NCI-H2171 (cell line): ENCODE measurements at regions not wholly inside any gene's neighbourhood (a gene's known extent, or its start where the extent isn't known, plus 50 kb on each side); places are given as distances from the start of the nearest gene placed in this dataset.

Experiments
- DNase-seq: peaks from one replicate; lab custom pipeline; 2025; lab: John Stamatoyannopoulos, UW

DNA sequence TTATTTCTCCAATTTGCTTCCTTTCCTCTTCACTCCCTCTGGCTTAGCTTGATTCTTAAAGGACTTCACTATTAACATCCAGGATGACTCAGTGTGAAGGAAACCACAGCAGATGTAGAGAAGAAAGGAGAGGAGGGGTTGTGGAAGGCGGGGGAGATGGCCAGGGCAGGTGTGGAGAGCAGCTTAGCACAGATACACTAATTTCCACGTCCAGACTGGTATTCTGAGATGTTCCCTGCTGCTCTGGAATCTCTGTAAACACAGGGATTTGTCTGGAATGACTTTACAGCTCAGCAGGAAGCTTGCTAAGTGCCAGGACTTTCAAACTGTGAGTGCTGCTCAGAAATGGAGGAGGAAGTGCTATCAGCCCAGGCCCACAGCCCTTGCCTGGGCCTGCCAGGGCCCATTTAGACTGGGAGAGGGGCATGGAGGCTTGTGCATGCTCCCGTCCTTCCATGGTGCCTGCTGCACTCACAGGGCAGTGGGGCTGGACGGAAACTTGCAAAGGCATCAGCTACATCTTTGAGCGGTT is 202.5 kb upstream of the DDHD1 start:
- no peak for DNase-seq

DNA sequence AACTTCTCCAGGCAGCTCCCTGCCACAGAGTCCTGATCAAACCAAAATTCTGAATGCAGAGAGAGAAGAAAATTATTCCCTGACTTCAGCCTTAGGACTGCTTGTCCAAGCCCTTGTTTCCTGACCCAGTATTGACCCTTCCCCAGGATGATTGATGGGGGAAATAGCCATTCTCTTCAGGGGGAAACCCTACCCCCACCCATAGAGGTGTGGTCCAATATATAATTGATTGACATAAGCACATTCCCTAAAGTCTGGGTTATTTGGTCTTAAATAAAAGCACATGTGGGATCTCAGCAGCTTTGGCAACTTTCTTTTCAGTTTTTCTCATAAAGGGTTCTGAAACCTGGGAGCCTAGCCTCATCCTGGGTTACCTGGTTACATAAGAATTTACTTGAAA is 201.2 kb upstream of the DDHD1 start:
- DNase-seq = no peak

DNA sequence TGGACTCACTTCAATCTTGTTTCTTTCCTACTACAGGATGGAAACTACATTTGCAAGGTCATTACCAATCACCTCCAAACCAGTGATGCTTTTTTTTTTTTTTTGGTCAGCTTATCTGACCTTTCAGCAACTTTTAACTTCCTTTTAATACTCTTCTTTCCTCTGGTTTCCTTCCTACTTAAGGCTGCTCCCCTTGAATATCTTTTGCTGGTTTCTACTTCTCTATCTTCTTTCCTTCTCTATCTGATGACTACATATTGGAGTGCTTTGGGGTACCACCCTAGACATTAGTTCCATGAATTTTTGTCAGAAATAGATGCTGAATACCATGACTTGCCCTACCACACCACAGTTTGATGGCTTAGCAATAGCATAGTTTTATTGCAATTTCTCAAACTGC is 197.7 kb upstream of the DDHD1 start:
- no peak for DNase-seq

DNA sequence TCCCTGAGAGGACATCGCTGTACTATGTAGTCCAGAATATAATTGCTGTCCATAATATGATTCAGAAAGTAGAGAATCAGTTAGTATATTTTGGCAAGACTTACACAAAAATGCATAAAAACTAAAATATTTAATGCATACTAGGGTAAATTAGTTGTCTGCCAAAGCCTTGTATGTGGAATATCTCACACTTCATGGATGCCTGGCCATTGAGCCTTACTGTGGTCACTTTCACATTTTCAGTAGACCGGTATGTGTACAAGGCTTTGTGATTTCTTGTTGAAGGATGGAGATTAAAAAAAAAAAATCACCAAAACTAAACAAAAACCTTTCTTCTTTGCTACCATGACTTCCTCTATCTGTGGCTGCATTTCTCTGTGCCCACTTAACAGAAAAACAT is 197.3 kb upstream of the DDHD1 start:
- DNase-seq = no peak

DNA sequence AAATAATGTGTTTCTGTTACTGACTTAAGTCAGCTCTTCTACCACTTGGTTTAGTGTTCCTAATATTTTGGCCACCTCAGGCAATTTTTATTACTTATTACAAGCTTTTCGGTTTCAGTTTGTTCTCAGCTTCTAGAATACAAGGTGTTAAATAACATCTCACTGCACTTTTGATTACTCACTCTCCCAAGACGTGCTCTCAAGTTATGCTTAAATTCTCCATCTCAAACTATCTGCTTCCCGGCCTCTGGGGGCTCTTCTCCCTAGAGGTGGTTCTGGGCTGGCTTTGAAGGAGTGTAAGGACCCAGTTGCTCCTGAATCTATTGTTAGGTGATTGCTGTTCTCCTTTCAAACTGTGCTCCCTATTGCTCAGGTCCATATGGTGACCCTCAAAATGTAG is 193.9 kb upstream of the DDHD1 start:
- no peak for DNase-seq

DNA sequence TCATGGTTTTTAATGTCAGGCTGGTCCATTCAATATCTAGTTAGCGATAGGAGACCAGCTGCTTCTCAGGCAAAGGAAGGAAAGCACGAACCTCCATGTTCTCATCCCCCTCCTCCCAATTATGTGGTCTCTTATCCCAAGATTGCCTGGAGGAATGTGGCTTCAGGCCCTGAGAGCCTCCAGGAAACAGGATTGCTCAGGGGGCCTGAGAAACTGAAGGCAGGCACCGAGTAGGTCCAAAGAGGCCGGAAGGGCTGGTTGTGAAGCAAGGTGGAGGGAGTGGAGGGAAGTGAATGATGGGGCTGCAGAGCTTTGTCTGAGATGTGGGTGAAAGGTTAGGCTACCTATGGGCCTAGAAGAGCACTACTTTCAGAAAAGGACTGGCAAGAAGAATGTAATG is 188.2 kb upstream of the DDHD1 start:
- DNase-seq = no peak

DNA sequence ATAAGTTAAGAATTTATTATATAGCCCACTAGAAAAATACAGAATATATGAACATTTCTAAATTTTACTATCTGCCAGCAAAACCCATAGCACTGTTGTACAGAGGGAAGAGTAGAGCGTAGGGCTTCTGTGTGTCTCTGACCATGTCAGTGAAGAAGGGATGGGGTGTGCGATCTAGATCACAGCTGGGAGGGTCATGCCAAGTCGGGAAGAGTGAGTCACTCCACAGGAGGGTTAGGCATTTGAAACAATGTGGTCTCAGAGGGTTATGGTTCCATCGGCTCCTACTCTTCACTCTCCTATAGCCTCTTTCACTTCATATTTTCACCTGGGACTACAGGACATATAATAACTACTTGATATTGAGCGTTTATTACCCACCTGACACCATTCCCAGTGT is 185.1 kb upstream of the DDHD1 start:
- DNase-seq = no peak

DNA sequence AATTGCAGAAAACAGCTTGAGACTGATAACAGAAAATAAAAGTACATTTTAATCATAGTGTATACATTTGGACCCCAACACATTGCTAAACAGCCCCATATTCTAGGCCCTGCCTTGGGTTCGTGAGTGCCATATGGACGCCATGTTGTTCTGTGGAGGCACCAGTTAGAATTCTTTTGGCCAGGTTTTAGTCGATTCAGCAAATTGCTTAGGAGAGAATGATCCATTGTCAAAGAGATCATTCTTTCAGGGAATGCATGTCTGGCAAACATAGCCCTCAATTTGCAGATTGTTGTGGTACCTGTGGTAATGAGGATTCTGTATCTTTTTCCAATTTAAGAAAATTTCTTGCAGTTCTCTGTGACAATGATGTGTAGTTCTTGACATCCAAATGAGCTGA is 183.6 kb upstream of the DDHD1 start:
- no peak for DNase-seq

DNA sequence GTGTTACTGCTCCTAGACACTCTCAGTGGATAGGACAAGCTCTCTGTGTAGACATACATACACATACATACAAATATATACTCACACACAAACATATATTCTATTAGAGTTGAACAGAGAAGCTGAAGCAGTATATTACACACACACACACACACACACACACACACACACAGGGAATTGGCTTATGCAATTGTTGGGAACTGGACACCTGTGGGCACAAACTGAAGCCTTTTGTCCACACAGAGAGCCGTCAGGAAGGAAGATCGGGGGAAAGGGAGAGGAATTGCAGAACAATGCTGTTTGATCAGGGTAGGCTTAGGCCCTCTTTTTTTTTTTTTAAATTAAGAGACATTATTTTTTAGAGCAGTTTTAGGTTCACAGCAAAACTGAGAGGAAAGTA is 180.7 kb upstream of the DDHD1 start:
- DNase-seq = no peak

DNA sequence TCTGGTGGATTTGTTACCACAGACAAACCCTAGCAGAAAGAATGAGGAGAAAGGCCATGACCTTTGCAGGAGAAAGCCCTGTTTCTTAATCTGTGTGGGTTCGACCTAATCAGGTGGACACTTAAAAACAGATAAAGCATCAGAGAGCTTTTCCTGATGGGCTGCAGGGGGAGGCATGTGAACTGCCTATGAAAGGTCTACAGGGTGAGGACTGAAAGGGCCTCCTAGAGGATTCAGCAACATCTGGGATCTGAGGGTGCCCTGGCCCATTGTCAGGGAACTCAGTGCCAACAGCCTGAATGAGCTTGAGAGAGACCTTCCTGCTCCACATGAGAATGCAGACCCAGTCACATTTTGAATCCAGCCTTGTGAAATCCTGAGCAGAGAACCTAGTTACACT is 178.8 kb upstream of the DDHD1 start:
- DNase-seq = no peak

DNA sequence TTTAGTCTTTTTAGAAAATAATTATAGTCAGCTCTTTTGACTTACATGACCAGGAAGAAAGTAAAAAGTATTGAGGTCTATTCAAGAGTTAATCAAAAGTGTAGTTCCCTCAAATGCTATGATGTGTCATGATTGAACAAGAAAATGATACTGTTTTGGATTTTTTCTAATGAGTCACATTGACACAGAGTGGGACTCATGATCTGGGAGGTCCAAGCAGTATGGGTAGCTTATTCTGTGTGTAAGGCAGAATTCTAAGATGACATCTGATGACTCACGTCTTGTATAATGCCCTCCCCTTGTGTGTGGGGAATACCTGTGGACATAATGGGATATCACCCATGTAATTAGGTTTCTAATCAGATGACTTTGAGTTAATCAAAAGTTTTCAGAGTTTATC is 178.1 kb upstream of the DDHD1 start:
- DNase-seq = no peak

DNA sequence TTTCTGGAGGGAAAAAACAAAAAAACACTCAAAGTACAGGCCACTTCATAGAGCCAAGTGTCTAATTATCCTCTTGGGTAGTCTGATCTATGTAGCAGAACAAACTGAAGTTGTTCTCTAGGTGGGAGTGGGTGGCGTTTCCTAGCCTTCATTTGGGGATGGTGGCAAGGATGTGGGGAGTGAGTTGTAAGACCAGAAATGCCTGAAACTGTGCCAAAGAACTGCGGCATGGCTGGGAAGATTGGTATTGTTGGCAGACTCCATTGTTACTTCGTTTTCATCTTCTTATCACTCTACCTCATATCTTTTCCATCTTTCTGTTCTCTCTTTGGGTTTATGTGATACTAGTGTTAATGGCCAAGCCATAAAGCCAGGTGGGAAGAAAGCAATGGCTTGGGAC is 177.3 kb upstream of the DDHD1 start:
- DNase-seq = no peak

DNA sequence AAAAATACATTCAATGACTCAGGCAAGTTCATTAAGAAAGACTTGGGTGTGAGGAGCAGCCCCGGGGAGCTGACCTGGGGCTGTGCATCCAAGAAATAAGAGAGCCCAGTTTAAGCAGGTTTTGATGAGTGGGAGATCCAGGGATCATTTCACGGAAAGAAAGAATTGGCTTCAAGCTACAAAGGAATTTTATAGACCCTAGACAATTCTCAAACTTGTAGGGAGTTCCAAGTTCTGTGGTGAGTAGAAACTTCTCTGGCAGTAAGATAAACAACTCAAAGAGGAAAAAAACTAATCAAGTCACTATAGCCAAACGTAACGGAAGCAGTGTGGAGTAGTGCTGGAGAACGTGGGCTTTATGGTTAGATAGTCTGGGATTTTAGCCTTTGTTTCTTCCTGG is 175.7 kb upstream of the DDHD1 start:
- no peak for DNase-seq

DNA sequence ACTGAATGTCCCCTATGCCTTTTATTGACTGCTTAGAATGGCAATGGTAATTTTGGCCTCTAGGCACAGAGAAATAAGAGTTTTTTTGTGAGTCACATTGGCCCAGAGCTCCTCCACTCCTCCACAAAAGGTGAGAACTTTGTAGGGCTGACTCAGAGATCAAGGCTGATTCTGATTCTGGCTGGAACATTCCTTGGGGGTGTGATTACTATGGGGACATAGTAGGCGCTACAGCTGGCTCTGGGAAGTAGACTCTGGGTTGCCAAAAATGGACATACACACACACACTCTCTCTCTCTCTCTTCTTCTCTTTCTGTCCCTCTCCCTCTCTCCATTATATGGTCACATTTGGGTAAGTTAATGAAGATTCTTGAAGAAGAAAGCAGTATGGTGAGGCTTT is 174.6 kb upstream of the DDHD1 start:
- no peak for DNase-seq

DNA sequence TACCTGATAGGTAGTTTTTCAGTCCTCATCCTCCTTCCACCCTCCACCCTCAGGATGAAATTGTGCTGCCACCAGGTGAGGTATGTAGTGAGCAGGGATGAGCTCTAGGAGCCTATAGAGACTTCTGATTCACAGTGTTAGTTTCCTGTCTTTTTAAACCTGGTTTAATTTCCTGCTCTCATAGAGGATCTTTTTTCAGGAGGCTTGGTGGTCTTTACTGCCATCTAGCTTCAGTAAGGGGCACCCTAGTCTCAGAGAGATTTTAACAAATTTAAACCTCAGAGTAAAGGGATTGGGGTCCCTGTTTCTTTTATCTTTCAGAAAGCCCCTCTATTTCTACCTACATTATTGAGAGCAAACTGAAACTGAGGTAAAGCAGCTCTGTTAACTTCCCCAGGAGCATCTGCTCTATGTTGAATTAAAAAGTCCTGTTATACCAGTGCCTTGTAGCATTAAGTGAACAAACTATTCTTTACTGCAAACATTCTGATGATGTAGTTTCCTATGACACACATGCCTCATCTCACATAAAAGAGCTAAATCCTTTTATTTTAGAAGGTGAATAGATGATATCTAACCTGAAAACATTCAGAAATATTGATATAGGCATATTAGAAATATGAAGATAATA is 172.2 kb upstream of the DDHD1 start:
- DNase-seq = no peak

DNA sequence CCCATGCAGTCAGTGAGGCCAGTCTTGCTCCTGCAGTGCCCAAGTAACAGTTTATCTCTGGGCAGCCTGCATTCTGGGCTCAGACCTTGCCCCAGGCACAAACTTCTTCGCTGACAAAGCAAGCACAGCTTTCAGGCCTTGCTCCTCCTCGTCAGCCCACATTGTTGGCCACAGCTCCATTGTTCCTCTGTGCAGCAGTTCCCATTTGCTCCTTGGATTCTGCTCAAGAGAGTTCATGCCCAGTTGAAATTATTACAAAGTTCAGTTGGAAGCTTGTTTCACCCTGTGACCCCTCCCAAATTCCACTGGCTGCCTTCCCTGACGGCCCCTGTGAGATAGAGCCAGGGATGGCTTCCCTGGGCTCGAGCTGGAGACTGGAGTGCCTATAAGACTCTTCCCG is 163.4 kb upstream of the DDHD1 start:
- no peak for DNase-seq

DNA sequence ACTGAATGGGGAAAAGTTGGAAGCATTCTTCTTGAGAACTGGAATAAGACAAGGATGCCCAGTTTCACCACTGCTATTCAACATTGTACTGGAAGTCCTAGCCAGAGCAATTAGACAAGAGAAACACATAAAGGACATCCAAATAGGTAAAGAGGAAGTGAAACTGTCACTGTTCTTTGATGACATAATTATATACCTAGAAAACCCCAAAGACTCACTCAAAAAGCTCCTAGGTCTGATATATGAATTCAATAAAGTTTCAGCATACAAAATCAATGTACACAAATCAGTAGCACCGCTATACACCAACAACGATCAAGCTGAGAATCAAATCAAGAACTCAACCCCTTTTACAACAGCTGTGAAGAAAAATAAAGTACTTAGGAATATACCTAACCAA is 157.3 kb upstream of the DDHD1 start:
- no peak for DNase-seq

DNA sequence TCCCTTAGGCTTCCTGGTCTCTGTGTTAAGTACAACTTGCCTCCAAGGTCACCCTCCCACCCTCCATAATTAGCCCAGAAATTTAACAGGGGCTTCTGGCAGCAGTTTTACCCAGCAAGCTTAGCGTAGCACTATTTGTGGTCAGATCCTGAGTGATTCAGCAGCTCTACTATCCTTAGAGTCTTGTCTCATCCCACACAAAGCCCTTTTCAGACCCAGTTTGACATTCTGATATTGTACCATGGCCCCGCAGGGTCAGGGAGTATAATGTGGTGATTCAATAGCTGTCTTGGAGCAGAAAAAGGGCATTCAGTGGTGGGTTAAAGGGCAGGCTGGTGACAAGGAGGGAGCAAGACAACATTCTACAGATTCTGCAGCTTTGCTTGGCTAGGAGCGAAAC is 153.8 kb upstream of the DDHD1 start:
- DNase-seq = no peak

DNA sequence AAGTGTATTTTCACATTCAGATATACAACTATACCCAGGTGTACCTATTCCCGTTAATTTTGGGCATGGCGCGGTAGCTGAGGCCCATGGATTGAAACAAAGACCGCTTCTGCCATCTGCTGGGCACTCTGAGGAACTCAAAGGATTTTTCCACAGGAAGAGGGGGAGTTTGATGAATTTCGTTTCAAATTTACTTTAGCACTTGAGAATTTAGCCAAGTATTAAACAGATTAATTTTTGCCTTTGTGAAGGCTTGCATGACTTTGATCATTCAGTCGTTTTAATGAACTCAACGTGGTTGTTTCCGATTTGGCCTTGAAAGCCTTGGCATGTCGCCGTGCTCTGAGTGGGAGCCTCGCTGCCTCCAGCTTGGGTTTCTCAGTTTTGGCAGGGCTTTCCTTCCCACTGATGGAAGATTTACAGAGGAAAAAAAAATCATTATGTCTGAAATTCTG is 153.2 kb upstream of the DDHD1 start:
- DNase-seq = peak; percentile 12

DNA sequence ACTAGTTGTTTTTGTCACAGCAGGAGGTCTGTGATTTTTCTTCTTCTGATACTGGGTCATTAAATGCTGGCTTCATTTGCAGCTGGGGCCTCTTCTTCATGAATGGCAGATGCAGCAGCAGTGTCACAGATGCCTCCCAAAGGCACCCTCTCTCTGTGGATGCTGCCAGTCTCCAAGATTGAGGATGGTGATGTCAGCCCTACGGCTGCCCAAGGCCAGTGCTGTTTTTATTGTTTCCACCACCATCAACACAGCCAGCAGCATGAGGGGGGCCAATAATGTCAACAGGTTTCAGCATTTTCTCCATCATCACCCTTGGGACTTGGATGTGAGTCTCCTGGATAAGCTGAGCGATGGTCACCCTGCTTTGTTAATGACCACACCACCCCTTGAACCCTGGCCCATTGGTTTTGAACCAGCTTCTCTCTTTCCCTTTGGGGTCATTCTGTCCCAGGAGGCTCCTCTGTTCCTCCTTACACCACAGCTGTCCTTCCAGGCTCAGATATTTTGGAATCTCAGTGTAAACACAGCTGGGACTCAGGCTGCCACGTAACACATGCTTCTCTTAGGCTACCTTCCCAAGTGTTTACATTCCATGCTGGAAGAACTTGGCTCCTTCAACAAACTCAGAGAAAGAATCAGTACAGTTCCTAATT is 151.7 kb upstream of the DDHD1 start:
- no peak for DNase-seq

DNA sequence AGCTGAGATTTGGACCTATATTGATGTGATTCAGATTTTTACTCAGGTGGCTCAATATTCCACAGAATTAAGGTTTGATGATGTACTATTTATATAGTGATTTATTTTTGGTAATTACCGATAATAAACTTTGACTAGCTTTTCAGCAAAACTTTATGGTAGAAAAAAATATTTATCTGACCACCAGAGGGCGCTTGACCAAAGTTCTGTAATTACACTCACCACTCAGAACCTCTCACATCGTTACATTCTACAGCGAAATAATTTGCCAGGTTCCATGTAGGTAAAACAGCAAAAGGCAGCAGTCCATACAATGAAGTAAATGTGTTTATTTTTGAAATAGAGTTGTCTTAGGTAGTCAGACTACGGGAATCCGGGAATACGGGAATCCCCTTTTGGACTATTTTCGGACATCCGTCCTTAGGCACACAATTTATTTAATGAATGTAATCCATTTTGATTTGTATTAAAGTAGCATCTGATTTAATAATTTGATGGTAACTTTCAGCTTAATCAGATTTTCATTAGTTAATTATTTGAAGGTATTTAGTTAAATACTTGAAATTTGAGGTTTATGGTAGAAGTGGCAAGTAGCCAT is 143.0 kb upstream of the DDHD1 start:
- DNase-seq = peak; percentile 9

DNA sequence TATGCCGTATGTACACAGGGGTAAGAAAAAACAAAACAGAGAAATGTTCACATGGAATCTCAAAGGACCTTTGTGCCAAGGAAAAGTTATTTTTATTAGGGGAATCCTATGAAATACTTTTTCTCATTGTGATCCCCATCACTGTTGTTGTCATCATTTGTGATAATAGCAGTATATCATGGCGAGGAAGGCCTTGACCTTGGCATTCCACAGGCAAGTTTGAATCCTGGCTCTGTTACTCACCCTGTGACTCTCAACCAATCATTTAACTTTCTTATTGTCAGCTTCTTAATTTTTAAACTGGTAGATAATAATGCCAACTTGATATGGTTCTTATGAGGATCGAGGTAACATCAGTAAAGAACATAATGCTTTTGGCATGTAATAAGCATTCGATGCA is 142.2 kb upstream of the DDHD1 start:
- DNase-seq = no peak

DNA sequence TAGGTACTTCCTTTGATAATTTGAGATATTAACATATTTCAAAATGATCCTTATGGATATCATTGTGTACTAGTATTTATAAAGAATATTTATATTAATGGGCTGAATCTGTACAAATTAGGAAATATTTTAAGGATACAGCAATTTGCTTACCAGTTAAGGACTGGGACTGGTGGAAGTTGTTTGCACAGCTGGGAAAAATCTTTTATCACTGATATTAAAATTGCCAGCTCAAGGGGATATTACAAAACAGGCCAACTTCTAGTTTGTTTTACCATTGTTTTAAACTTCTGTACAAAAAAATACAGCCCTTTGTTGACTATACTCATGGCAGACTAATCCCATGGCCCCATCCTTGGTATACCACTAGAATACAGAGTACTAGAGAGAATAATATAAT is 133.2 kb upstream of the DDHD1 start:
- DNase-seq = no peak

DNA sequence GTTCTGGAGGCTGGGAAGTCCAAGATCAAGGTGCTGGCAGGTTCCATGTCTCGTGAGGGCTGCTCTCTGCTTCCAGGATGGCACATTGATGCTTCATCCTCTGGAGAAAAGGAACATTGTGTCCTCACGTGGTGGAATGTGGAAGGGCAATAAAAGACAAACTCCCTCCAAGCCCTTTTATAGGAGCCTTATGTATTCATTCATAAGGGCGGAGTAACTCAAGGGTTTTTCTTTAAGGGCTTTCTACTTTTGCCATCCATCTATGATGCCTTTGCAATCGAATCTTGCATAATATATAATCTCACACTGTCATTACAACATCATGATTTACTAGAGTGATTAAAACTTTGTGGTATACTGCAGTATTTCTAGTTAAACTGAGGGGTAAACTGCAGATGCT is 132.7 kb upstream of the DDHD1 start:
- no peak for DNase-seq
